GM21515 (cell line): ENCODE measurements at regions not wholly inside any gene's neighbourhood (a gene's known extent, or its start where the extent isn't known, plus 50 kb on each side); places are given as distances from the start of the nearest gene placed in this dataset.
"Not testable (repeated sequence)": the region's sequence is repeated elsewhere in the genome, so short reads cannot be mapped to it uniquely, and the experiment has no call there.

Experiments
- ATAC-seq: cut with Tn5 transposase; IDR thresholded peaks from one replicate; pipeline ENCODE4 v1.9.1; 2021; ENCODE audit not compliant: unreplicated experiment

DNA sequence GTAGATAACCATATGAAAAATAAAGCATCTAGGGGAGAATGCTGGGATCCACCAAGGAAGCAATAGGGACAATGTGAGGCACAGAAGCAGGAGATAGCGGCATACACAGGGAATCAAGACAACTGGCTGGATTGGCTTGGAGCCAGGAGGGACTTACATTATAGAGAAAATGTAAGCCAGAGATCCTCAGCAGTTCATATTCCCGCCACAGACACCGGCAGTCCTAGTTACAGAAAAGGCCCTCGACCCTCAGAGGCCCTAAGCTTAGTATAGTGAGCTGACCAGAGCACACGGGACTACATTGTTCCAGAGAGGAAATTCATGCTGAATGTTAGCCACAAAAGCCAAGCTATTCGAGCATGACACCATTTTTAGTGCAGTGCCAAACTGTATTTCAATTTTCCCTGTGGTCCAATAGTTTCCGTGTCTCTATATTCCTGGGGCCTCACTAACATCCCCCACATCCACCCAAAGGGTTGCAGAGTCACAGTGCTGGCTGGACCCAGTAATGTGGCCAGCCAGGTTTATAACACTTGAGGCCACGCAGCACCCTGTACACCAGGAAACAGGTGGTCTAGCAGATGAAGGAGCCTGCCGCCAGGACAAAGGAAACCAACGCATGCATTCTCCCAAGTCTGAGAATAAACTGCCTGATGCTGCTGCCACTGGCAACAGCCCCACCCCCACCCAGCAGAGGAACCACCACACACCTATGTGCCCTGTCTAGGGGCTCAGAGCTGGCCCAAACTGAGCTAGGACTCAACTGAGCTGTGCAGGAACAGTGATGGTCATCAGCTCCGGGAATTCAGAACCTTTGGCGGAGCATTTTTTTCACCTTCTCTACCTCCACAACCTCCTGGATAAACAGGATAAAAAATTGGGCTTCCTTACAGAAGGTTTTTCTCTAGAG is 693.2 kb upstream of the CHD1 start:
- no peak for ATAC-seq

DNA sequence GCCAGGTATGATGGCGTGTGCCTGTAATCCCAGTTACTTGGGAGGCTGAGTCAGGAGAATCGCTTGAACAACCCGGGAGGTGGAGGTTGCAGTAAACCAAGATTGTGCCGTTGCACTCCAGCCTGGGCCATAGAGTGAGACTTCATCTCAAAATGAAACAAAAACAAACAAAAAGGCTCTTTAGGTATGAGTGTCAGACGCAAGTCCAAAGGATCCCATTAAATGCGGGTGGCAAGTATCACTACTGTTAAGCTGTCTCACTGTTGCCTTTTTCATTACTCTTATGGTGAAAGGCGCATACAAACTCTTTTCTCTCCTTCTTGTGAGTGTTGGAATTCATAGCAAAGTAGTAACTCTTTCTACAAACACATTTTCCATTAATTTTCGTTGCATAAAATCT is 688.5 kb upstream of the CHD1 start:
- ATAC-seq = no peak

DNA sequence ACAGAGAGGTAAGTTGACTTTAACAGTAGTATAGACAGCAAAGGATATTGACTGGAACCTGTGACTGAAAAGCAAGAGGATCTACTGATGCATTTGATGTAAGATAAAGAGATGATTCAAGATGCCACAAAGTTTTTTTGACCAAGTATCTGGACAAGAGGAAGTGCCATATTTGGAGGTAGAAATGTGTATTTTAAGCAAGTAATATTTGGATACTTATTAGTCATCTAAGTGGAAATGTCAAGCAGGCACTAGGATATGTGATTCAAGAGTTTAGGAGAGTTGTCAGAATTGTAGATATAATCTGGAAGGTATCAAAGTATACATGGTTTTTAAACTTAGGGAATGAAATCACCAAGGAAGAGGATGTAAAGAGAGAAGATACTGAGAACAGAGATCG is 686.1 kb upstream of the CHD1 start:
- no peak for ATAC-seq

DNA sequence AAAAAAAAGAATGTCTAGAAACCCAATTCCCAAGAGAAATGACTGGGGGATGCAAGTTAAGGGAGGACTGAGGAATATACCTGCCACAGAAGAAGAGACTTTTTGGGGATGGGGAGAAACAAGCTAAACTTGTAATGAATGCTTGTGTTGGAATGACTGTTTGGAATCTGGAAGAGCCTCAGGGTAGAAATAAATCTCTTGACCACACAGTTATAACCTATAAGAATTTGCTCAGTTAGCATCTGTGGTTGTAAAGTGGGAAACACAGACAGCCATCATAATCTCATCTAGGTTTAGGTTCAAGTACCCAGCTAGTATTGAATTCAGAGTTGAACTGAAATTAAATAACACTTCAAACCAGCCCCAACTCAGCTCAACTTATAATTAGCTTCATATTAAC is 678.3 kb upstream of the CHD1 start:
- no peak for ATAC-seq

DNA sequence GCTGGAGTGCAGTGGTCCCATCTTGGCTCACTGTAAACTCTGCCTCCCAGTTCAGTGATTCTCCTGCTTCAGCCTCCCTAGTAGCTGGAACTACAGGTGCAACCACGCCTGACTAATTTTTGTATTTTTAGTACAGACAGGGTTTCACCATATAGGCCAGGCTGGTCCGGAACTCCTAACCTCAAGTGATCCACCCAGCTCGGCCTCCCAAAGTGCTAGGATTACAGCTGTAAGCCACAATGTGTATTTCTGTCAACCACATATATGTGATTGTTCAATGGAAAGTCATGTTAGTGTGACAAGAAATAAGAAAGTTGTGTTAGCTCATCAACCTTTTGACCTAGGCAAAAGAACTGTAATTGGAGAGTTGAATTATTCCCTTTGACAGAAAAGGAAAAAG is 677.1 kb upstream of the CHD1 start:
- no peak for ATAC-seq

DNA sequence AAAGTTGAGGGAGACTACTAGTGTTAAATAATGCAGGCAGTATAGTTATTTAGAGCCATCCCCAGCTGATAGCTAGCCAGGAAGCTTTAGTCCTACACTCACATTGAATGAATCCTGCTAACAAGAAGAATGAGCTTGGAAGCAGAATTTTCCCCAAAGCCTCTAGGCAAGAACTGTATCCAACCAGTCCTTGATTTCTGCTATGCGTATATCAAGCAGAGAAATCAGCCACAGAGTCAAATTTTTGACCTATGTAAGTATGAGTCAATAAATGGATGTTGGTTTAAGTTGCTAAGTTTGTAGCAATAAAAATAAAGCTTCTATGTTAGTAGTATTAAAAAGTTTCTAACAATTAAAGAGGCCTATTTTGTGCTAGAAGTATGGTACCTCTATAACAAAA is 672.1 kb upstream of the CHD1 start:
- ATAC-seq = no peak

DNA sequence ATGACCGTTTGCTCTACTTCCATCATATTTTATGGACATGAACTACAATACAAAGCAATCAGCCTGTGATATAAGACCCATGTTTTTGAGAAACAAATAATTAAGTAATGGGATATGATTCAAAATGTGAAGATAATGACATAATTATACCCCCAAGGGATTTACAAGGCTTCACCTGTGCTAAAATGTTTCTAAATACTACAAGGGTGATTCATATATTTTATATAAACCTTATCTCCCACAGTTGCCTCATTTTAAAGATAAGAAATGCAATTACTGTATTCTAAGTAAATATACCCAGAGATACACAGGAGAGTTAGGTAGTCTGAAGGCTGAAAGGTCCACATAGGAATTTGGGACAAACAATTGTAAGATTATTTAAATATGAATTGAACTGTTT is 662.0 kb upstream of the CHD1 start:
- ATAC-seq = no peak

DNA sequence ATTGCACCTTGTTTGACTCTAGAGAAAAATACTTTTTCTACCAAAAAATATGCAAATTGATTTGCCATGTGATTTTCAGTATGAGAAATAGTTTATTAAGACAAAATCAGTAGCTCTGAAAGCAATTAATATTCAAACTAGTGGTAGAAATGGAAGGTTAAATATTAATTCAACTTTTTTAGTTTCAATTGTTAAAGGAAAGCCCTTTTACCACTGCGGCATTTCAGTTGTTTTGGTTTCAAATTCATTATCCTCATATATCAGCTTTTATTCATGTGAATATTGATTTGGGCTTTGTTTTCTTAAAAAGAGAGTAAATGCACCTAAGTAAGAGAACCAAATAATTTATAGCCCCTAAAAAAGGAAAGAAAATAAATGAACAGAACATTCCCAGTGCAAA is 660.6 kb upstream of the CHD1 start:
- no peak for ATAC-seq

DNA sequence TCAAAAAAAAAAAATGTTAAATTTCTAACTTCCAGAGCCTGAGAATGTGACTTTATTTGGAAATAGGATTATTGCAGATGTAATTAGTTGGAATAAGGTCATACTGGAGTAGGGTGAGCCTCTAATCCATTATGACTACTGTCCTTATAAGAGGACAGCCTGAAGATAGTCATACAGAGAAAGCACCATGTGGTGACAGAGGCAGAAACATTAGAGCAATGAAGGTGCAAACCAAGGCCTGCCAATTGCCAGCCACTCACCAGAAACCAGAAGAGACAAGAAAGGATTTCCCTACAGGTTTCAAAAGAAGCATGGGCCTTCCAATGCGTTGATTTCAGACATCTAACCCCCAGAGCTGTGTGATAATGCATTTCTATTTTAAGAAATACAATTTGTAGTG is 659.2 kb upstream of the CHD1 start:
- ATAC-seq = no peak

DNA sequence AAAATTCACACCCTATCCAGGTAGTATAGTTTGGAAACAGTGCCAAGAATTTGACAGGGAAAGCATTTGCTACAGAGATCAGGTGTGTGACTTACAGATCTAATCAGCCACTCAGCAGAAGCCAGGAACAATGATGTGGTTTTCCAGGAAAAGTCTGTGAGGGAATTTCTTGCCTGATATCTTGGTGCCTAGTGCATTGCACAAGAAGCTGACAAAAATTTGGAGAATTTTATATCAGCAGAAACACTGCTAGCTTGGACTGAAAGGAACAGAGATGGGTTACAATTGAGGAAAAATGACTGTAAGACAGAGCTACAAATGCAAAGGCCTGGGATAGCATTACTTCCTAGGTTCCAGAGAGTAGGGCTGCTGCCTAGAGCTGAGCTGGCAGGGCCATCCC is 658.1 kb upstream of the CHD1 start:
- ATAC-seq = no peak

DNA sequence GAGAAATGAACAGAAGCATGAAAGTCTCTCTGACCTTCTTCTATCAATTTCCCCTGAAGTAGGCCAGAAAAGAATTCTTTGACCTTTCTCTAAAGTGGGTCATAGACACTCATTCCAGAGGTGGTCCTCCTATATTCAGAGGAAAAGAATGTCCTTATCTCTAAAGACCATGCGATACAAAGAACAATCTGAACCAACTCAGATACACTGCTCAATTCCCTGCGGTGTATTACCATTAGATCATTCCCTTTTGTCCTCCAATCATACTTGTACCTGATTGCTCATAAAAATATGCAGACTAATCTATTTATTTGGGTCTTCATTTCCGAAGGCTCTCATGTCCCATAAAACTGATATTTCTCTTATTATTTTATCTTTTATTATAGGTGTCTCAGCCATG is 652.4 kb upstream of the CHD1 start:
- not testable (repeated sequence) for ATAC-seq

DNA sequence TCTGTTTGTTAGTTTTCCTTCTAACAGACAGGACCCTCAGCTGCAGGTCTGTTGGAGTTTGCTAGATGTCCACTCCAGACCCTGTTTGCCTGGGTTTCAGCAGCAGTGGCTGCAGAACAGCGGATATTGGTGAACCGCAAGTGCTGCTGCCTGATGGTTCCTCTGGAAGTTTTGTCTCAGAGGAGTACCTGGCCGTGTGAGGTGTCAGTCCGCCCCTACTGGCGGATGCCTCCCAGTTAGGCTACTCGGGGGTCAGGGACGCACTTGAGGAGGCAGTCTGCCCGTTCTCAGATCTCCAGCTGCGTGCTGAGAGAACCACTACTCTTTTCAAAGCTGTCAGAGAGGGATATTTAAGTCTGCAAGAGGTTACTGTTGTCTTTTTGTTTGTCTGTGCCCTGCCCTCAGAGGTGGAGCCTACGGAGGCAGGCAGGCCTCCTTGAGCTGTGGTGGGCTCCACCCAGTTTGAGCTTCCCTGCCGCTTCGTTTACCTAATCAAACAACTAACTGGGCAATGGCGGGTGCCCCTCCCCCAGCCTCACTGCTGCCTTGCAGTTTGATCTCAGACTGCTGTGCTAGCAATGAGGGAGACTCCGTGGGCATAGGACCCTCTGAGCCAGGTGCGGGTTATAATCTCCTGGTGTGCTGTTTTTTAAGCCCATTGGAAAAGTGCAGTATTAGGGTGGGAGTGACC is 634.3 kb upstream of the CHD1 start:
- not testable (repeated sequence) for ATAC-seq

DNA sequence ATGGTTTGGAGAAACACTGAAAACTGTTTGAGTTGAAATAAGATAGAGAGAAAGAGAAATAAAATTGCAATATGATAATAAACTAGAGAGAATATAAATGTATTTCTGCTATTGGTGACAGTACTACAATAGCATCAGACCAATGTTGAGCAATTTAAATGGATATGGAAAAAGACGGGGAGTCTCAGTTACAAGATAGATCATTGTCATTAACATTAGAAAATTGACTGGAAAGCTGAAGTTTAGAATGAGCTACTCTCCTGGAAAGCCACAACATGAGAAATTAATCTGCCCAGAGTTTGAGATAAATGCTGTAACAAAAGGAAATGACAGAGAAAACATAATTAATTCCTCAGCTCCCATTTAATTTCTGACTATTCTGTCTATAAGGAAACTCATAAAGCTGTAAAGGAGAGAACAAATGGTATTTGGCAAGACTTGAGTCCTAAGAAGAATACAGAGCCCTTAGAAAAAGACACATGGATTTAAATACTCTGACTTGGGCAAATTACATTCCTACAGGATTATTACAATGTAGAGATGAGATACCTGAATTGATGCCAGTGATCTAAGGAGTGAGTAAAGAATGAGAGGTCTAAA is 624.5 kb upstream of the CHD1 start:
- ATAC-seq = no peak

DNA sequence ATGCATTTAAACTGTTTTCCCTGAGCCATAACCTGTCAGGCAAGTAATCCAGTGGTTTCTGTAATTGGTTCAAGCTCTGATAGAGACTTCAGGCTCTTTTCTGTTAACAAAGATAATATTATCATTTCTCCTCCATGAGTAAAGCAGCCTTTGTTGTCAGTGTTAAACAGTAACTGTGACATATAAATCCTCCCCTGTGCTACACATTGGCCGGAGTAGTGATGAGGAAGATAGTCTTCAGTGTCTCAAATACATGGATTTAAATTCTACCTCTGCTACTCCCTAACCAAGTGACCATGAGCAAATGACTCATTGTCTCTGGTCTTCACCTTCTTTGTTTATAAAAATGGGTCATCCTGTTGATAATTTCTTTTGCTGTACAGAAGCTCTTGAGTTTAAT is 615.5 kb upstream of the CHD1 start:
- ATAC-seq = no peak

DNA sequence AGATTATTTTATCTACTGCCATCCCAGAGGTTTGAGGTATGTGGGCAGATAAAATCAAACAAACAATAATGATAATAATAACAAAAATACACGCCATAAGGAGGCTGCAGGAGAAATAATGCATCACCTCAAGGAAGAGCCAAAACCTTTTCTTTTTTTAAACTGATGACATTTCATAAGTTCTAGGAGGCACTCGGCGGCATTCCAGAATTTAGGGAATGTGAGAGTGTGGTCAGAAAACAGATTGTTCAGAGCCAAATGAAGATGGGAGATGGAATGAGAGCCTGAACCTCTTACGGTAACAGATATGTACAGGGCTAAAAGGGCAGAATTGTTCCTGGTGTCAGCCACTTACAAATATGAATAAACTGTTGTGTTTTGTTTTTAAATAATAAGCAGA is 615.0 kb upstream of the CHD1 start:
- ATAC-seq = no peak

DNA sequence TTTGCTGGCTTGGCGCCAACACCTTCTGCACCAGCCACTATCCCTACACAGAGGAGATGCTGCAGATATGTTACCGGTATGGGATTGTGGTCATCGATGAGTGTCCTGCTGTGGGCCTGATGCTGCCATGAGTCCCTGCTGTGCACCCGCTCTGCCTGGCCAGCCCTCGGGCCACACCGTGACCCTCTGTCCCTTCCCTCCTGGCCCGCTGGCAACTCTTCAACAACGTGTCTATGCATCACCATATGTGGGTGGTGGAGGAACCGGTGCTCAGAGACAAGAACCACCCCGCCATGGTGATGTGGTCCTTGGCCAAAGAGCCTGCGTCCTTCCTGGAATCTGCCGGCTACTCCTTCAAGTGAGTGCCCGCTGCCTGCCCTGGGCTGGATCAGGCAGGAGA is 605.4 kb upstream of the CHD1 start:
- not testable (repeated sequence) for ATAC-seq

DNA sequence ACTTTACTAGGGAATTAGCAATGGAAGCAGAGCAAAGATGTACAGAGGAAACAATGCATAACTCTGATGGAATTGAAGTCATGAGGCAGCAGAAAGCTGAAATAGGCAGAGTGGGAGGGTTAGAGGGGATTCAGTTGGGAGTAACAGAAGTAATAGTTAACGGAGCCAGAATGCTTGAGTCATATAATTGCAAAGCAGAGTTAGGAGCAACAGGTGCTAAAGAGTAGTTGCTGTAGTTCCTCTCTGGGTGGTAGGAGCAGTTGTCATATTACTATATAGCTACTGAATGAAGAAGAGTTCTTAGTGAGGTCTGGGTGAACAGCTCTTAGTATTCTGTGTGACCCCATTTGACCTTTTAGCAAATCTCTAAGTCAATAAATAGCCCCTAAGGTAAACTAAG is 592.9 kb upstream of the CHD1 start:
- not testable (repeated sequence) for ATAC-seq

DNA sequence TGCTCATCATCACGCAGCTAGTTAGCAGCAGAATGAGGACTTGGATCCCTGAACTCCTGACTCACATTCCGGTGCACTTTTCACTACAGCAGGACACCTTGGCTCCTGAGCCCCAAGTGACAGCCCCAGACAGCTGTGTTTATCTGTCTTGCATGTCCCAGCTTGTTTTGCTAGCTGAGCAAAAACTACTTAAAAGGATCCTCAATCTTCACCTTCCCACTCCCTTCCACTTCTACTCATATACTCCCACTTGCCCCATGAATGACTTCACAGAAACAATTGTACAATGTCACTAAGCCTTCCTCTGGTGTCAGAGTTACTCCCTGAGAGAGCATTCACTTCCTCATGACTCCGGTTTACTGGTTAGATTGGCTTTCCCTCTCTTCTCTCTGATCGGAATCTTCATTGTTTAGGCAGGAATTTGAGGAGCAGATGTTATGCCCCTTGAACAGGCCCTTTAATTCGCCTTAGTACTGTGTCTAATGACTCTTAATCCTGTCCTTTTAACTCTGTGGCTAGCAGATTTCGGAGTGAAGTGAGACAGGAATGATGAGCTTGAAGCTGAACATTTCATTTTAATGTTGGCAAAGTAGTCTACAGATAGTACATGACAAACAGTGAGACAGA is 587.2 kb upstream of the CHD1 start:
- ATAC-seq = not testable (repeated sequence)

DNA sequence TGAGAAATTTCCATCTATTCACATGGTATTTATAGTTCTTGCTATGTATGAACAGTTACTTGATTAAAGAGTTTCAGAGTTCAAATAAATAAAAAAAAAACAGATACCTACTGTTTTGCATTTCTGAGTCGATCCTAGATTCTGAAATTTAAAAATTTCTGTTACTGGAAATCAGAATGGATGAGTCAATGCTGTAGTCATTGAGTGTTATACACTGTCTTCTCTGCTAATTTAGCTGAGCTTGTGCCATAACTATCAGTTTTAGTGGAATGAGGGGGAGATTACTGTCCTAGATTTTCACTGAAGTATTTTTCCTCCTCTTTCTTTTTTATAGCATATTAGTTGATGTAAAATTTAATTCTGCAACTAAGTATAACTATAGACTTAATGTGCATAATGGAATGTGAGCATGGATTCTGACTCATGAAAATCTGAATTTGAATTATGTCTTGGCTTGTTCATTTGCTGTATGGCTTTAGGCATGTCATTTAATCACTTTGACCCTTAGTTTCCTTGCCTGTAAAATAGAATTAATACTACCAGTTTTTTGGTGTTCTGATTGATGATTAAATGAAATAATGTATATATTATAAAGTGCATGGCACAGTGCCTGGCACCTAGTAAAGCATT is 581.5 kb upstream of the CHD1 start:
- not testable (repeated sequence) for ATAC-seq

DNA sequence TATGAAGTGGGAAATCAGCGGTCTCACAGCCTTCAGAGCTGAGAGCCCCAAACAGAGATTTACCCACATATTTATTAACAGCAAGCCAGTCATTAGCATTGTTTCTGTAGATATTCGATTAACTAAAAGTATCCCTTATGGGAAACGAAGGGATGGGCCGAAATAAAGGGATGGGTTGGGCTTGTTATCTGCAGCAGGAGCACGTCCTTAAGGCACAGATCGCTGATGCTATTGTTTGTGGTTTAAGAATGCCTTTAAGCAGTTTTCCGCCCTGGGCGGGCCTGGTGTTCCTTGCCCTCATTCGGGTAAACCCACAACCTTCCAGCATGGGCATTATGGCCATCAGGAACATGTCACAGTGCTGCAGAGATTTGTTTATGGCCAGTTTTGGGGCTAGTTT is 580.3 kb upstream of the CHD1 start:
- ATAC-seq = not testable (repeated sequence)

DNA sequence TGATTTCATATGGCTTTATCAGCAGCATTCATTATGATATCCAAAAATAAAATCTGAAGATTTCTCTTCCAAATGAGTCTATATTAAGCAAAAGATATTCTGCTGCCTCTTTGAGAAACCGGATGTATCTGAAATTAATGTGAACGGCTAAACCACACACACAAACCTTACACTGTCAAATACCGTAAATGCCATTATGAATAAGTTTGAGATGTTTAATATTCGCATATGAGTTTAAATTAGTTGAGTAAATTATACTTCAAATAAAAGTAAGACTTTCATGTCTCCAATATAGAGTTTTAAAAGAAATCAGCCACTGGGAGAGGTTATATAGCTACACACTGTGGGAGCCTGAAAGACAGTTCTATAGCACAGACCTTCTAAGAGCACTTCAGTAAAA is 566.6 kb upstream of the CHD1 start:
- not testable (repeated sequence) for ATAC-seq
